ENCODE measurements at regions not wholly inside any gene's neighbourhood (a gene's known extent, or its start where the extent isn't known, plus 50 kb on each side); places are given as distances from the start of the nearest gene placed in this dataset.

DNA sequence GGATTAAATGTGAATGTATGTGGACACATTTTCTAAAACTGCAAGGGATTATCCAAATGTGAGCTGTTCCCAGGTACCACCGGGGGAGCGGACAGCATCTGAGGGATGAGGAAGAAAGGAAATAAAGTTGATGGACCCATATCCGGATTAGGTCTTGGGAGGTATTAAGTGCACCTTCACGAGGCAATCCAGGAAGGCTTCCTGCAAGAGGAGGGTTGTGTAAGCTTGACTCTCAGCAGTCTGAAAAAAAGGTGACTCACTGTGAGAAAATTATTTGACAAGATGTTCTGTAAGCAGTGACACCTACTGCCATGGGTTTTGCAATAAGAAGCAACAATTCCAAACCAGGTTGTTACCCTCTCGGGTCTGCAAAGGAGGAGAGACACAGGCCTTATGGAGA lies 55.0 kb upstream of the LRFN2 start:
- H3K4me3 ChIP-seq (replicated peaks in 1 of 2; ENCODE audit: low read depth in 1 of 2, low read length in 2 of 2): no peak overlapping the region
- H3K9ac ChIP-seq (ENCODE audit: low read length): no peak overlapping the region
- H3K9me3 ChIP-seq (ENCODE audit: control insufficient read depth in 1 of 2, insufficient read depth in 1 of 2, low read depth in 1 of 2, low read length in 2 of 2): no peaks in the 10 kb centered on the region
- no peaks in the 10 kb centered on the region for H3K4me1 ChIP-seq (ENCODE audit: control insufficient read depth in 1 of 2, insufficient read depth in 2 of 2, low read length in 2 of 2)
- no peaks in the 10 kb centered on the region for H3K79me2 ChIP-seq (ENCODE audit: insufficient read depth, low read length)
- ATAC-seq: no peak
- H4K20me1 ChIP-seq (ENCODE audit: insufficient read depth): no peaks in the 10 kb centered on the region
- no peaks in the 10 kb centered on the region for H3K36me3 ChIP-seq (ENCODE audit: control insufficient read depth in 1 of 2, insufficient read depth in 2 of 2, low read length in 2 of 2)
- no peak overlapping the region for H2AFZ ChIP-seq (ENCODE audit: low read depth, low read length, poor library complexity, severe bottlenecking)
- ChIA-PET RAD21 (ENCODE audit: low non-redundant PET in 1 of 2, low total read pairs in 2 of 2, uncharacterized antibody in 2 of 2, unreplicated experiment in 2 of 2) (no interaction called here), POLR2A (no interaction called here), CTCF (no interaction called here)
- DNase-seq (ENCODE audit: low read depth, low spot score): no peak
- H3K27me3 ChIP-seq (ENCODE audit: insufficient read depth, low read length): peaks cover 55% of the 10 kb centered on the region
- no peak overlapping the region for H3K27ac ChIP-seq (ENCODE audit: low read depth, low read length)
- H3K4me2 ChIP-seq (ENCODE audit: low read length): no peak overlapping the region
- no peaks in the 10 kb centered on the region for H3K9me2 ChIP-seq (ENCODE audit: insufficient read depth)
- TF ChIP-seq EGR1 (IDR thresholded peaks at IDR 0.05; ENCODE audit: low read depth) (no peak), TCF7L2 (IDR thresholded peaks at IDR 0.05; ENCODE audit: borderline replicate concordance, extremely low read depth, insufficient read depth, insufficient read length) (no peak), POLR2A (IDR thresholded peaks at IDR 0.05; ENCODE audit: borderline replicate concordance, extremely low read depth, insufficient read depth, insufficient read length) (no peak), YY1 (IDR thresholded peaks at IDR 0.05; ENCODE audit: extremely low read depth, insufficient replicate concordance, low read depth, low read length) (no peak), ZFX (IDR thresholded peaks at IDR 0.05) (no peak), CBX3 (IDR thresholded peaks at IDR 0.05; ENCODE audit: low read depth) (no peak), ATF3 (IDR thresholded peaks at IDR 0.05) (no peak), RAD21 (IDR thresholded peaks at IDR 0.05; ENCODE audit: low read depth) (no peak), SIN3A (IDR thresholded peaks at IDR 0.05; ENCODE audit: low read depth) (no peak), SRF (IDR thresholded peaks at IDR 0.05; ENCODE audit: low read depth) (no peak), CEBPB (IDR thresholded peaks at IDR 0.05; ENCODE audit: low read depth) (no peak), ELF1 (IDR thresholded peaks at IDR 0.05; ENCODE audit: borderline replicate concordance, low read depth) (no peak), FOSL1 (IDR thresholded peaks at IDR 0.05; ENCODE audit: low read depth) (no peak)
- TF ChIP-seq, protein P1, sequence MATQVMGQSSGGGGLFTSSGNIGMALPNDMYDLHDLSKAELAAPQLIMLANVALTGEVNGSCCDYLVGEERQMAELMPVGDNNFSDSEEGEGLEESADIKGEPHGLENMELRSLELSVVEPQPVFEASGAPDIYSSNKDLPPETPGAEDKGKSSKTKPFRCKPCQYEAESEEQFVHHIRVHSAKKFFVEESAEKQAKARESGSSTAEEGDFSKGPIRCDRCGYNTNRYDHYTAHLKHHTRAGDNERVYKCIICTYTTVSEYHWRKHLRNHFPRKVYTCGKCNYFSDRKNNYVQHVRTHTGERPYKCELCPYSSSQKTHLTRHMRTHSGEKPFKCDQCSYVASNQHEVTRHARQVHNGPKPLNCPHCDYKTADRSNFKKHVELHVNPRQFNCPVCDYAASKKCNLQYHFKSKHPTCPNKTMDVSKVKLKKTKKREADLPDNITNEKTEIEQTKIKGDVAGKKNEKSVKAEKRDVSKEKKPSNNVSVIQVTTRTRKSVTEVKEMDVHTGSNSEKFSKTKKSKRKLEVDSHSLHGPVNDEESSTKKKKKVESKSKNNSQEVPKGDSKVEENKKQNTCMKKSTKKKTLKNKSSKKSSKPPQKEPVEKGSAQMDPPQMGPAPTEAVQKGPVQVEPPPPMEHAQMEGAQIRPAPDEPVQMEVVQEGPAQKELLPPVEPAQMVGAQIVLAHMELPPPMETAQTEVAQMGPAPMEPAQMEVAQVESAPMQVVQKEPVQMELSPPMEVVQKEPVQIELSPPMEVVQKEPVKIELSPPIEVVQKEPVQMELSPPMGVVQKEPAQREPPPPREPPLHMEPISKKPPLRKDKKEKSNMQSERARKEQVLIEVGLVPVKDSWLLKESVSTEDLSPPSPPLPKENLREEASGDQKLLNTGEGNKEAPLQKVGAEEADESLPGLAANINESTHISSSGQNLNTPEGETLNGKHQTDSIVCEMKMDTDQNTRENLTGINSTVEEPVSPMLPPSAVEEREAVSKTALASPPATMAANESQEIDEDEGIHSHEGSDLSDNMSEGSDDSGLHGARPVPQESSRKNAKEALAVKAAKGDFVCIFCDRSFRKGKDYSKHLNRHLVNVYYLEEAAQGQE (IDR thresholded peaks at IDR 0.05; ENCODE audit: low read depth): no peak
- TF ChIP-seq, protein P2, sequence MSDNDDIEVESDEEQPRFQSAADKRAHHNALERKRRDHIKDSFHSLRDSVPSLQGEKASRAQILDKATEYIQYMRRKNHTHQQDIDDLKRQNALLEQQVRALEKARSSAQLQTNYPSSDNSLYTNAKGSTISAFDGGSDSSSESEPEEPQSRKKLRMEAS (IDR thresholded peaks at IDR 0.05): no peak
- BruUV-seq (replicated peaks): no TSS peak
- intact Hi-C loops (cut with micrococcal nuclease): no loop called here

Measured in HCT116 (cell line).